Activated T-helper 17 cell treated with anti-CD3 and anti-CD28 coated beads, Interleukin-2, amount 50 U/mL, for 72 hours (primary cell): ENCODE measurements at regions not wholly inside any gene's neighbourhood (a gene's known extent, or its start where the extent isn't known, plus 50 kb on each side); places are given as distances from the start of the nearest gene placed in this dataset.

Experiments
- ATAC-seq: fragments of 150-1000 bp; cut with Tn5 transposase; replicated peaks from 2 replicates; pipeline ENCODE4 v1.10.0; 2021; ENCODE audit warnings: mild to moderate bottlenecking, moderate library complexity
- H3K27ac Mint-ChIP-seq: one replicate; pipeline ENCODE4 v1.8.0; 2022; ENCODE audit warnings: mixed read lengths
- H3K27me3 Mint-ChIP-seq: one replicate; pipeline ENCODE4 v1.8.0; 2022; ENCODE audit warnings: mixed read lengths
- H3K36me3 Mint-ChIP-seq: one replicate; pipeline ENCODE4 v1.8.0; 2022; ENCODE audit warnings: low read depth, mild to moderate bottlenecking, mixed read lengths
- H3K4me1 Mint-ChIP-seq: one replicate; pipeline ENCODE4 v1.8.0; 2022; ENCODE audit warnings: mixed read lengths
- H3K4me3 Mint-ChIP-seq: one replicate; pipeline ENCODE4 v1.8.0; 2022; ENCODE audit warnings: mild to moderate bottlenecking, mixed read lengths
- H3K9me3 Mint-ChIP-seq: one replicate; pipeline ENCODE4 v1.8.0; 2022; ENCODE audit warnings: mixed read lengths

GRCh38 chr12:30043151-30043847, 259.6 kb upstream of the TMTC1 start:
- Mint-ChIP-seq H3K36me3 (no peaks in the 10 kb centered on the region), H3K27me3 (no peaks in the 10 kb centered on the region)
- no peak for ATAC-seq

GRCh38 chr12:30041096-30041495, 257.4 kb upstream of the TMTC1 start:
- H3K27me3 Mint-ChIP-seq = no peaks in the 10 kb centered on the region
- H3K4me3 Mint-ChIP-seq = no peak overlapping the region
- H3K27ac Mint-ChIP-seq = no peak overlapping the region
- H3K36me3 Mint-ChIP-seq = no peaks in the 10 kb centered on the region
- H3K9me3 Mint-ChIP-seq = peaks cover 7% of the 10 kb centered on the region
- H3K4me1 Mint-ChIP-seq = no peaks in the 10 kb centered on the region
- ATAC-seq = no peak

More at GRCh38 chr12:30043151-30043847, 259.6 kb upstream of the TMTC1 start:
- Mint-ChIP-seq H3K4me3 (no peak overlapping the region), H3K27ac (no peak overlapping the region), H3K4me1 (no peaks in the 10 kb centered on the region), H3K9me3 (peaks cover 10% of the 10 kb centered on the region)

- Mint-ChIP-seq H3K27ac (no peak overlapping the region), H3K27me3 (no peaks in the 10 kb centered on the region), H3K36me3 (no peaks in the 10 kb centered on the region), H3K4me3 (no peak overlapping the region), H3K4me1 (no peaks in the 10 kb centered on the region), H3K9me3 (peaks cover 4% of the 10 kb centered on the region)
- no peak for ATAC-seq
Measured at GRCh38 chr12:30030693-30031374, 247.1 kb upstream of the TMTC1 start.

GRCh38 chr12:30026621-30027234, 243.0 kb upstream of the TMTC1 start:
- Mint-ChIP-seq H3K4me3 (no peak overlapping the region), H3K27ac (no peak overlapping the region), H3K36me3 (no peaks in the 10 kb centered on the region), H3K27me3 (no peaks in the 10 kb centered on the region), H3K9me3 (peaks cover 14% of the 10 kb centered on the region), H3K4me1 (no peaks in the 10 kb centered on the region)
- no peak for ATAC-seq

- Mint-ChIP-seq H3K27me3 (no peaks in the 10 kb centered on the region), H3K9me3 (peaks cover 14% of the 10 kb centered on the region), H3K27ac (no peak overlapping the region), H3K36me3 (no peaks in the 10 kb centered on the region), H3K4me1 (no peaks in the 10 kb centered on the region), H3K4me3 (no peak overlapping the region)
- ATAC-seq = no peak
Measured at GRCh38 chr12:30025317-30025716, 241.6 kb upstream of the TMTC1 start.

GRCh38 chr12:30023186-30023585, 239.4 kb upstream of the TMTC1 start:
- no peak for ATAC-seq
- Mint-ChIP-seq H3K36me3 (no peaks in the 10 kb centered on the region), H3K27ac (no peak overlapping the region), H3K27me3 (peaks cover 3% of the 10 kb centered on the region), H3K4me1 (no peaks in the 10 kb centered on the region), H3K9me3 (peaks cover 17% of the 10 kb centered on the region), H3K4me3 (no peak overlapping the region)

- Mint-ChIP-seq H3K27me3 (peaks cover 3% of the 10 kb centered on the region), H3K36me3 (no peaks in the 10 kb centered on the region), H3K9me3 (peaks cover 20% of the 10 kb centered on the region), H3K4me1 (no peaks in the 10 kb centered on the region), H3K4me3 (no peak overlapping the region), H3K27ac (no peak overlapping the region)
- no peak for ATAC-seq
Measured at GRCh38 chr12:30021051-30021833, 237.5 kb upstream of the TMTC1 start.

- no peaks in the 10 kb centered on the region for H3K4me1 Mint-ChIP-seq
- H3K27me3 Mint-ChIP-seq = peaks cover 9% of the 10 kb centered on the region
- peaks cover 20% of the 10 kb centered on the region for H3K9me3 Mint-ChIP-seq
- H3K27ac Mint-ChIP-seq = no peak overlapping the region
- ATAC-seq = no peak
- H3K36me3 Mint-ChIP-seq = no peaks in the 10 kb centered on the region
- H3K4me3 Mint-ChIP-seq = no peak overlapping the region
Measured at GRCh38 chr12:30019366-30020140, 235.8 kb upstream of the TMTC1 start.

- H3K4me3 Mint-ChIP-seq = no peak overlapping the region
- H3K9me3 Mint-ChIP-seq = peaks cover 15% of the 10 kb centered on the region
- H3K4me1 Mint-ChIP-seq = no peaks in the 10 kb centered on the region
- no peak for ATAC-seq
- H3K36me3 Mint-ChIP-seq = no peaks in the 10 kb centered on the region
- H3K27ac Mint-ChIP-seq = no peak overlapping the region
- H3K27me3 Mint-ChIP-seq = peaks cover 9% of the 10 kb centered on the region
Measured at GRCh38 chr12:30016540-30017055, 232.9 kb upstream of the TMTC1 start.

- Mint-ChIP-seq H3K36me3 (no peaks in the 10 kb centered on the region), H3K27me3 (peaks cover 9% of the 10 kb centered on the region), H3K27ac (no peak overlapping the region), H3K4me3 (no peak overlapping the region), H3K4me1 (no peaks in the 10 kb centered on the region), H3K9me3 (peaks cover 15% of the 10 kb centered on the region)
- ATAC-seq = no peak
Measured at GRCh38 chr12:30015631-30016337, 232.0 kb upstream of the TMTC1 start.

- Mint-ChIP-seq H3K27ac (no peak overlapping the region), H3K27me3 (peaks cover 9% of the 10 kb centered on the region), H3K4me1 (no peaks in the 10 kb centered on the region), H3K4me3 (no peak overlapping the region), H3K9me3 (peaks cover 15% of the 10 kb centered on the region), H3K36me3 (no peaks in the 10 kb centered on the region)
- no peak for ATAC-seq
Measured at GRCh38 chr12:30014991-30015390, 231.2 kb upstream of the TMTC1 start.

GRCh38 chr12:30012816-30013450, 229.2 kb upstream of the TMTC1 start:
- Mint-ChIP-seq H3K9me3 (peaks cover 12% of the 10 kb centered on the region), H3K27me3 (peaks cover 6% of the 10 kb centered on the region), H3K4me3 (no peak overlapping the region), H3K36me3 (no peaks in the 10 kb centered on the region), H3K4me1 (no peaks in the 10 kb centered on the region), H3K27ac (no peak overlapping the region)
- ATAC-seq = no peak
